A673 (cell line): ENCODE measurements at regions not wholly inside any gene's neighbourhood (a gene's known extent, or its start where the extent isn't known, plus 50 kb on each side); places are given as distances from the start of the nearest gene placed in this dataset.

Experiments used
- CTCF ChIP-seq: fragments of 300-800, 200-600 bp; sonication (generic); conservative IDR thresholded peaks from 2 replicates; pipeline ENCODE4 v1.5.1; 2017; ENCODE audit warnings: low read depth, mild to moderate bottlenecking, antibody characterized with exemption, low read length, moderate library complexity, mixed read lengths
- EZH2 ChIP-seq: fragments of 200-600 bp; sonication (generic); IDR thresholded peaks from 2 replicates; pipeline ENCODE4 v1.6.1; 2017; ENCODE audit warnings: borderline replicate concordance, low read depth, mild to moderate bottlenecking, mixed read lengths, antibody characterized with exemption, low read length; ENCODE audit not compliant: poor library complexity, severe bottlenecking

DNA sequence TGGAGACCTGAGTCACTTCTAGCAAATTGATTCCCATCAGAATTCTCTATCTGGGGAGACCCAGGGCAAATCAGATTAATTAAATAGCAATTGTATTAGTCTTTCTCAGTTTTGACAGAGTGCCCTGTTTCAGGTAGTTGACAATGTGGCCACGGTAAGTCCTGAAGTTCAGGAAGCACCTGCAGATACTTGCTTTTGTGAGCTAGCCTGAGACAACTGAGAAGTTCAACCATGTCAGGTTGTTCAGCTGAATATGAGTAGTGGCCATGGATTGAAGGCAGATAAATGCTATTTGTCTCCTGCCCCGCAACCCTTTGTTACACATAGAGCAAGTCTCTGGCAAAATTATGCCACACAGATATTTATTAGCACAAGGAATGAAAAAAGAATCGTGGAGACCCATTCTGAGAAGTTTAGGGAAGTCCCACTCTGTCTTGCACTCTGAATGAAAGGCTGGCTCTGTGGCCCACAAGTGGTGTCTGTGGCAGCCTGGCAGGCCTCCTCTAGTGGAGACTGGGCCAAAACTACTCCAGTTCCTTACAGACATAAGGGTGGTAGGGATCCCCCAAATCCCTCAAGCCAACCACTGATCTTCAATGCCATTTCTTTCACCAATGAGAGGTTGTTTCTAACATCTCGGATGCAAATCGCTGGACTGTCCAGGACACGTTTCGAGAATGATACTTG is 61.3 kb downstream of the POU3F3 start:
- TF ChIP-seq CTCF: no peak
- no peak for TF ChIP-seq EZH2
